ENCODE measurements at regions not wholly inside any gene's neighbourhood (a gene's known extent, or its start where the extent isn't known, plus 50 kb on each side); places are given as distances from the start of the nearest gene placed in this dataset.
"Not testable (repeated sequence)": the region's sequence is repeated elsewhere in the genome, so short reads cannot be mapped to it uniquely, and the experiment has no call there.

GRCh38 chr1:189007824-189008223, 1469.8 kb downstream of the BRINP3 start:
- DNase-seq (ENCODE audit: low read depth in 4 of 4, low spot score in 3 of 4): no peak

GRCh38 chr1:189021577-189021976, 1456.1 kb downstream of the BRINP3 start:
- DNase-seq (ENCODE audit: low read depth in 4 of 4, low spot score in 3 of 4): no peak

GRCh38 chr1:189022015-189022414, 1455.6 kb downstream of the BRINP3 start:
- DNase-seq (ENCODE audit: low read depth in 4 of 4, low spot score in 3 of 4): no peak

GRCh38 chr1:189027512-189027911, 1450.2 kb downstream of the BRINP3 start:
- DNase-seq (ENCODE audit: low read depth in 4 of 4, low spot score in 3 of 4): no peak

- no peak for DNase-seq (ENCODE audit: low read depth in 4 of 4, low spot score in 3 of 4)
Measured at GRCh38 chr1:189033169-189033568, 1444.5 kb downstream of the BRINP3 start.

- no peak for DNase-seq (ENCODE audit: low read depth in 4 of 4, low spot score in 3 of 4)
Measured at GRCh38 chr1:189036628-189037027, 1441.0 kb downstream of the BRINP3 start.

DNA sequence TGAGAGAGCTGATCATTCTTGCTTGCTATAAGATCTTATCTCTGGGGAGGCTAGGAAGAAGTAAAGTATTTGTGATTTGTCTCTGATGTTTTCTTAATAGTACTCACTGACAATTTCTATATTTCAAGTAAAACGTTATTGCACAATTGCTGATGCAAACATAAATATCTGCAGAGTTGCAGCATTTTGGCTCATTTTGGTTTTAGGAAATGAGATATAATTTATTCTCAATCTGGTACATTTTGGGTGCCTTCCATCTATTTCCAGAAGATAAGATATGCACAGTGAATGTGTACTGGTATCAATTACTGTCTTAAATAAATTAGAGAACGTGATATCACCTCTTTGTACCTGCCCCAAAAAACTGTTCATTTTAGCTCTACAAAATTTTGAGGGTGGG, 1431.5 kb downstream of the BRINP3 start:
- DNase-seq (ENCODE audit: low read depth in 4 of 4, low spot score in 3 of 4): no peak

- no peak for DNase-seq (ENCODE audit: low read depth in 4 of 4, low spot score in 3 of 4)
Measured at GRCh38 chr1:189084811-189085210, 1392.9 kb downstream of the BRINP3 start.

DNA sequence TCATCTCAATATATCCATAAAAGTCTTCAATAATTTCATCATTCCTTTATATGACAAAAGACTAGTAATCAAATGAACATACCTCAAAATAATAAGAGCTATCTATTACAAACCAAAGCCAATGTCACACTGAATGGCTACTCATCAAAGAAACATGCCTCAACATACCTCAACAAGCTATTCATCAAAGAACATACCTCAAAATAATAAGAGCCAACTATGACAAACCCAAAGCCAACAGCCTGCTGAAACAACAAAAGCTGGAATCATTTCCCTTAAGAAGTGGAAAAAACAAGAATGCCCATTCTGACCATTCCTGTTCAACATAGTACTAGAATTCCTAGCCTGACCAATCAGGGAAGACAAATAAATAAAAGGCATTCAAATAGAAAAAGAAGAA, 1373.7 kb downstream of the BRINP3 start:
- DNase-seq (ENCODE audit: low read depth in 4 of 4, low spot score in 3 of 4): no peak

DNA sequence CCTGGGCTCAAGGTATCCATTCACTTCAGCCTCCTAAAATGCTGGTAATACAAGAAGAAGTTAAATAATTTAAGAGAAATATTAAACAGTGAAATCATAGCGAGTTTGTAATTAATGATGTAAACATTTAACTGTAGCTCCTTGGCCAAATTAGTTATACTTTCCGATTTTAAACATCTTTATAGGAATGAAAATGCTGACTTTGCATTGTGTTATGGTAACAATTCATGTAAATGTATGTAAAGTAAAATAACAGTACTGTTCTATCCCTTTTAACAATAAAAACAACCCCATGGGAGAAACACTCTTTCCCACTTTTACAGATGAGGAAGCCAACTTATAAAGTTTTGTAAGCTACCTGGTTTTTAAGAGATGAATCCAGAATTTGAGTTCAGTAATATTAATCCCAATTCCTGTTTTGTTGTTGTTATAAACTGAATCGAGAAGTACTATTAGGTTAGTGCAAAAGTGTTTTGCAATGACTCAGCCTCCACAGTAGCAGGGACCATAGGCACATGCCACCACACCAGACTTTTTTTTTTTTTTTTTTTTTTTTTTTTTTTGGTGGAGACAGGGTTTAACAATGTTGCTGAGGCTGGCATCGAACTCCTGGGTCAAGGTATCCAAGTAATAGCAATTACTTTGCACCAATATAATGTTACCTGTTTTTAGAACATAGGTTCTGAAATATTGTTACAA, 1360.4 kb downstream of the BRINP3 start:
- no peak for DNase-seq (ENCODE audit: low read depth in 4 of 4, low spot score in 3 of 4)

DNA sequence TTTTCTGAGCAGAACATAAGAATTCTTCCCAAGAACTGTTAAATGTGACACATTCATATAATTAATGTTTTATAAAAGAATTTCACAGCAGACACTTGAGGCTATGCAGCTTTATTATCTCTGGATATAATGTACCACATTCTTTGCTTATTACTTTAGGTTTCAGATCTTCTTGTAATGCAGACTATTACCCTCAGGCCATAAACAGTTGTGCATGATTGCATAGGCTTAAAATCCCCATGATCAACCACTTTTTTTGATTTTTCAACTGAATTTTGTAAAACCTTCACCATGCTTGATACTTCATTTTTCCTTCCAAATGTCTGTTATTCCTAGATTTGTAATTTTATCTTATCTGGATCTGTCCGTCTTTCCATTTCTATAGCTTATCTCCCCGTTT, 1355.7 kb downstream of the BRINP3 start:
- no peak for DNase-seq (ENCODE audit: low read depth in 4 of 4, low spot score in 3 of 4)

DNA sequence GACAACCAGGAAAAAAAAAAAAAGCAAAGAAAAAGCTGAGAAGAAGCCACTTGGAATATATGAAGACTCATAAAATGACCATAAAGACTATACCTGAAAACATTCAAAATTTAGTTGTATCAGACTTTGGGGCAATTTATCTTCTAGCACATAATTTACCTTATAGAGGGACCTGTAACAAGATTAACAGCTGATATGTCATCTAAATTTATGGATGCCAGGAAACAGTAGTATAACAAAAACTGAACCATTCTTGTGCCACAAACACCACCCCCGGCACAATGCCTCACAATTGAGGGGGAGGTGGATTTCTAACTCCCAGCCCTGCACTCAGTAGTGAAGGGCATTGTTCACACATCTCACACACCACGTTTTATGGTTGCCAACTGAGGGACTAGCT, 1352.0 kb downstream of the BRINP3 start:
- DNase-seq (ENCODE audit: low read depth in 4 of 4, low spot score in 3 of 4): no peak

DNA sequence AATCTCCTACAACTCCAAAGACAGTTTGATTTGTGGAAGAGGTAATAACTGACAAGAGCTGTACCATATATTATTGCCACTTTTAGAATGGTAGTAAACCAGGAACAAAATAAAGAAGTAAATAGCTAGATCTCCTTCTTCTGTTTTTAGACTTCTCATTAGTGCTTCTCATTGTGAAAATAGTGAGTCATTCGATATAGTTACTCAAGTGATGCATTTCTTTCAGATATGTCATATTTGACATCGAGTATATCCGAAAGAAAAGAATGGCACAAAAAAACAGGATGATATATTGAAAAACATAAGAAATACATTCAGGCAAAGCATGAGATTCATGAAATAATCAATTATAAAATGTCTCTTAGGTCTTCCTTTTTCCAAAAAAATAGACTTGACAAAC, 1346.1 kb downstream of the BRINP3 start:
- DNase-seq (ENCODE audit: low read depth in 4 of 4, low spot score in 3 of 4): no peak

DNA sequence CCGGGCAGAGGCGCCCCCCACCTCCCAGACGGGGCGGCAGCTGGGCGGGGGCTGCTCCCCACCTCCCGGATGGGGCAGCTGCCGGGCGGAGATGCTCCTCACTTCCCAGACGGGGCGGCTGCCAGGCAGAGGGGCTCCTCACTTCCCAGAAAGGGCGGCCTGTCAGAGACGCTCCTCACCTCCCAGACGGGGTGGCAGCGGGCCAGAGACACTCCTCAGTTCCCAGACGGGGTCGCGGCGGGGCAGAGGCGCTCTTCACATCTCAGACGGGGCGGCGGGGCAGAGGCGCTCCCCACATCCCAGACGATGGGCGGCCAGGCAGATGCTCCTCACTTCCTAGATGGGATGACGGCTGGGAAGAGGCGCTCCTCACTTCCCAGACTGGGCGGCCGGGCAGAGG, 1337.9 kb downstream of the BRINP3 start:
- DNase-seq (ENCODE audit: low read depth in 4 of 4, low spot score in 3 of 4): not testable (repeated sequence)

GRCh38 chr1:189141056-189141455, 1336.6 kb downstream of the BRINP3 start:
- no peak for DNase-seq (ENCODE audit: low read depth in 4 of 4, low spot score in 3 of 4)

DNA sequence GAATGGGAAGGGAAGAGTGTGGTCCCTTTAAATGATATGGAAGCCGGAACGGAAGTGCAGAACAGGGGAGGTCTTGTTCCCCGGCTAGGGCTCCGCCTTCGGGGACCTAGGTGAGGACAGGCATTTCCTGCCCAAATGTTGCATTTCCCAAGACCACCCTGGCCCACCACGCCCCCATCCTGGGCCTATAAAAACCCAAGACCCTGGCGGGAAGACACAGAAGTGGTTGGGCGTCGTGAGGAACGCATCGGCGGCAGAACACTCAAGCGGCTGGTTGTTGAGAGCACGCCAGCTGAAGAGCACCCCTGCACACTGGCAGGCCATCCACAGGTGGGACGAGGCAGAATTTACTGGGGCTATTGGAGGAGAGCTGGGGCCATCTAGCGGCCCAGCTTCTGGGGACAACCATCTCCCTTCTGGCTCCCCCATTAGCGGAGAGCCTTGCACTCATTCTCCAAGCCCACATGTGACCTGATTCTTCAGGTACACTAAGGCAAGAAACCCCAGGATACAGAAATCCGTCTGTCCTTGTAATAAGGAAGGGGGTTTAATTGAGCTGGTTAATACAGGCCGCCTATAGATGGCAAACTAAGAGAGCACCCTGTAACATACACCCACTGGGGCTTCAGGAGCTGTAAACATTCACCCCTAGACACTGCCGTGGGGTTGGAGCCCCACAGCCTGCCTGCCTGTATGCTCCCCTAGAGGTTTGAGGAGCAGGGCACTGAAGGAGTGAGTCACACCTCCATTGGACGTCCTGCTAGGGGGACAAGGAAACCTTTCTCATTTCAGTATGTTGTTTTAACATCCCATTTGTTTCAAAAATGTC, 1327.9 kb downstream of the BRINP3 start:
- no peak for DNase-seq (ENCODE audit: low read depth in 4 of 4, low spot score in 3 of 4)

- DNase-seq (ENCODE audit: low read depth in 4 of 4, low spot score in 3 of 4): no peak
Measured at GRCh38 chr1:189150624-189151023, 1327.0 kb downstream of the BRINP3 start.

- DNase-seq (ENCODE audit: low read depth in 4 of 4, low spot score in 3 of 4): no peak
Measured at GRCh38 chr1:189151361-189151760, 1326.3 kb downstream of the BRINP3 start.

DNA sequence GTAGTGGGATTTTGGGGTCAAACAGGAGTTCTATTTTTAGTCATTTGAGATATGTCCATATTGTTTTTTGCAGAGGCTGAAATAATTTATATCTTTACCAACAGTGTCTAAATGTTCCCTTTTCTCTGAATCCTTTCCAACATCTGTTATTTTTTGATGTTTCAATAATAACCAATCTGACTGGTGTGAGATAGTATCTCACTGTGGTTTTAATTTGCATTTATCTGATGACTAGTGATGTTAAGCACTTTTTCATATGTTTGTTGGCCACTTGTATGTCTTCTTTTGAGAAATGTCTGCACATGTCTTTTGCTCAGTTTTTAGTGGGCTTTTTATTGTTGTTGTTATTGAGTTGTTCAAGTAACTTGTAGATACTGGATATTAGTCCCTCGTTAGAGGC, 1325.0 kb downstream of the BRINP3 start:
- DNase-seq (ENCODE audit: low read depth in 4 of 4, low spot score in 3 of 4): no peak

- DNase-seq (ENCODE audit: low read depth in 4 of 4, low spot score in 3 of 4): no peak
Measured at GRCh38 chr1:189158155-189158554, 1319.5 kb downstream of the BRINP3 start.

DNA sequence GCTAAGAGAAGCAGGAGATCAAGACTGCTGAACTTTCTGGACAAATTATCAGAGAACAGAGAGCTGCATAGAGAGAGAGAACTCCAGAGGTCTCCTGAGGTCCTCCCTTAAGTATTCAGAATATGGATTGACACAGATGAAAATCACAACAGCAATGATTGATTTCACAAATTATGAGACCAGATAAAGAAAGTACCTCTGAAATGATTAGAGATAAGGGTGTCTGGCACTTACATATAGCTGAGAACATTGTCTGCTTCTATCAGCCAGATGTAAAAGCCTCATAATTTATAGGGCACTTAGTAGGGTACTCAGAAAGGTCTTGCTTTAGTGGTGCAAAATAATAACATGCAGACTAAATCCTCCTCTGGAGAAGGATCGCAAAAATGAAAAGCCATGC, 1301.8 kb downstream of the BRINP3 start:
- DNase-seq (ENCODE audit: low read depth in 4 of 4, low spot score in 3 of 4): no peak

- no peak for DNase-seq (ENCODE audit: low read depth in 4 of 4, low spot score in 3 of 4)
Measured at GRCh38 chr1:189180057-189180456, 1297.6 kb downstream of the BRINP3 start.
